Neural cell (in vitro differentiated cells): ENCODE measurements at regions not wholly inside any gene's neighbourhood (a gene's known extent, or its start where the extent isn't known, plus 50 kb on each side); places are given as distances from the start of the nearest gene placed in this dataset.

ENCODE experiments used
- H2AFZ ChIP-seq: fragments of 200-600, 300-800 bp; sonication (generic), shearing (Covaris generic); 2 replicates; pipeline ENCODE4 v1.6.0; 2014; ENCODE audit warnings: low read depth, mild to moderate bottlenecking, antibody characterized with exemption, low read length, moderate library complexity
- H3F3A ChIP-seq: fragments of 200-600 bp; shearing (Covaris generic); 2 replicates; pipeline ENCODE4 v1.6.1; 2016; ENCODE audit warnings: mild to moderate bottlenecking, moderate library complexity, mixed read lengths, antibody characterized with exemption, low read length; ENCODE audit not compliant: insufficient read depth, poor library complexity, severe bottlenecking
- H3K27ac ChIP-seq: fragments of 200-600, 300-800 bp; sonication (generic), shearing (Covaris generic); 2 replicates; pipeline ENCODE4 v1.5.1; 2014; ENCODE audit warnings: mild to moderate bottlenecking, low read length, moderate library complexity
- H3K27me3 ChIP-seq: fragments of 300-800, 200-600 bp; sonication (generic), shearing (Covaris generic); 2 replicates; pipeline ENCODE4 v1.6.0; 2014; ENCODE audit warnings: mild to moderate bottlenecking, low read depth, low read length, moderate library complexity; ENCODE audit not compliant: insufficient read depth
- H3K36me3 ChIP-seq: fragments of 300-800, 200-600 bp; sonication (generic), shearing (Covaris generic); 2 replicates; pipeline ENCODE4 v1.5.1; 2014; ENCODE audit warnings: mild to moderate bottlenecking, antibody characterized with exemption, low read length, moderate library complexity; ENCODE audit not compliant: insufficient read depth
- H3K4me2 ChIP-seq: fragments of 300-800, 200-600 bp; sonication (generic), shearing (Covaris generic); 2 replicates; pipeline ENCODE4 v1.6.0; 2014; ENCODE audit warnings: mild to moderate bottlenecking, low read length
- H3K4me3 ChIP-seq: fragments of 300-800, 200-600 bp; sonication (generic), shearing (Covaris generic); 2 replicates; pipeline ENCODE4 v1.5.1; 2014; ENCODE audit warnings: mild to moderate bottlenecking, low read length, moderate library complexity
- H3K79me2 ChIP-seq: fragments of 200-600 bp; shearing (Covaris generic); replicated peaks from 2 replicates; pipeline ENCODE4 v1.6.0; 2014; ENCODE audit warnings: mild to moderate bottlenecking, low read length, moderate library complexity; ENCODE audit not compliant: insufficient read depth
- H3K9ac ChIP-seq: fragments of 300-800, 200-600 bp; sonication (generic), shearing (Covaris generic); 2 replicates; pipeline ENCODE4 v1.6.1; 2016; ENCODE audit warnings: mild to moderate bottlenecking, low read length, mixed read lengths
- H3K9me2 ChIP-seq: fragments of 200-600 bp; shearing (Covaris generic); 2 replicates; pipeline ENCODE4 v1.6.1; 2016; ENCODE audit warnings: mild to moderate bottlenecking, low read length, mixed read lengths; ENCODE audit not compliant: insufficient read depth
- H3K9me3 ChIP-seq: fragments of 200-600, 300-800 bp; sonication (generic), shearing (Covaris generic); 2 replicates; pipeline ENCODE4 v1.6.1; 2016; ENCODE audit warnings: mild to moderate bottlenecking, mixed run types, low read length, moderate library complexity, mixed read lengths
- H4K20me1 ChIP-seq: fragments of 200-600 bp; shearing (Covaris generic); 2 replicates; pipeline ENCODE4 v1.6.1; 2016; ENCODE audit warnings: mild to moderate bottlenecking, mixed run types; ENCODE audit not compliant: insufficient read depth
- EP300 ChIP-seq: fragments of 450-650 bp; conservative IDR thresholded peaks from 2 replicates; pipeline ENCODE4 v1.6.1; 2014; ENCODE audit warnings: antibody characterized with exemption, mild to moderate bottlenecking, moderate library complexity; ENCODE audit not compliant: poor library complexity, severe bottlenecking
- EZH2 ChIP-seq: fragments of 200-600, 300-800 bp; shearing (Covaris generic), sonication (generic); IDR thresholded peaks from 2 replicates; pipeline ENCODE4 v1.6.1; 2014; ENCODE audit warnings: antibody characterized with exemption, low read length, borderline replicate concordance, mild to moderate bottlenecking; ENCODE audit not compliant: insufficient read depth, poor library complexity, severe bottlenecking
- MXI1 ChIP-seq: fragments of 450-650 bp; conservative IDR thresholded peaks from 2 replicates; pipeline ENCODE4 v1.6.1; 2014; ENCODE audit warnings: antibody characterized with exemption, mild to moderate bottlenecking; ENCODE audit not compliant: poor library complexity, severe bottlenecking
- POLR2AphosphoS5 ChIP-seq: IDR thresholded peaks from 2 replicates; pipeline ENCODE4 v1.6.1; 2012
- RAD21 ChIP-seq: fragments of 450-650 bp; conservative IDR thresholded peaks from 2 replicates; pipeline ENCODE4 v1.6.1; 2014; ENCODE audit warnings: antibody characterized with exemption, mild to moderate bottlenecking, moderate library complexity
- REST ChIP-seq: IDR thresholded peaks from 2 replicates; pipeline ENCODE4 v1.6.1; 2012; ENCODE audit warnings: borderline replicate concordance
- SMC3 ChIP-seq: fragments of 450-650 bp; conservative IDR thresholded peaks from 2 replicates; pipeline ENCODE4 v1.6.1; 2014; ENCODE audit warnings: antibody characterized with exemption, mild to moderate bottlenecking, moderate library complexity; ENCODE audit not compliant: poor library complexity
- TAF1 ChIP-seq: IDR thresholded peaks from 2 replicates; pipeline ENCODE4 v1.6.1; 2012; ENCODE audit warnings: low read depth
- TF ChIP-seq, protein P1 (sequence below): fragments of 450-650 bp; IDR thresholded peaks from 2 replicates; pipeline ENCODE4 v1.5.1; 2014; ENCODE audit warnings: antibody characterized with exemption, mild to moderate bottlenecking, moderate library complexity; ENCODE audit not compliant: poor library complexity, severe bottlenecking

GRCh38 chr14:49058511-49058910 is 527.7 kb downstream of the RPS29 start:
- Histone ChIP-seq H3K4me3 (no peak overlapping the region), H2AFZ (no peak overlapping the region), H4K20me1 (no peaks in the 10 kb centered on the region), H3K9me2 (no peaks in the 10 kb centered on the region), H3K79me2 (no peaks in the 10 kb centered on the region), H3K9ac (no peak overlapping the region), H3K36me3 (no peaks in the 10 kb centered on the region), H3K4me2 (no peak overlapping the region), H3K9me3 (no peaks in the 10 kb centered on the region), H3F3A (no peaks in the 10 kb centered on the region), H3K27ac (no peak overlapping the region), H3K27me3 (no peaks in the 10 kb centered on the region)
- TF ChIP-seq SMC3: no peak

DNA sequence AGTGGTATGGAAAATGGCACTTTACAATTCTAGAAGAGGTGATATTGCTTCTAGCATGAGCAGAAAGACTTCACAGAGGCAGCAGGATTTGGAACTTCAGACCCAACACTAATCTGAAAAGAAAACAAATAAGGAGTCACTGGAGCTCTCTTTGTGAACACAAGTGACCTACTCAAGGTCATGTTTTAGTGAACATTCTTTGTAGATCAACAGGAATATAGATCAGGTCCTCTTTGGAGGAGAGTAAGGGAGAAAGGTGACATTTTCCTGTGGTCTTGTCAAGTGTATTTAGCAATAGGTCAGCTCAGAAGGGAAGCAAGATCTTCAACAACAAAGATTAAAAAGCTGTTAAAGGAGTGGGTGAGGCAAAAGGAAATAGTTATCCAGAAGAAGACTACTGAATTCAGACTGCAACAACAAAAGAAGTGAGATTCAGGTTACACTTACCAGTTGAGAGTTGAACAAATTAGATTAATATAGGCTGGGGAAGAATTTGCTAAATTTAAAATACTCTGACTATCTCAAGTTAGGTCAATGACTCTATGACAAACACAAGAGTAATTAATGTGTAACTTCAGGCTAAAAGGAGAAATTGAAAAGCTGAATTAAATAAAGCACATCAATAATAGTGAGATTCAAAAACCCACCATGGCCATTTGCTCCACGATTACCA is 528.2 kb downstream of the RPS29 start:
- no peak overlapping the region for H3K4me2 ChIP-seq
- no peaks in the 10 kb centered on the region for H4K20me1 ChIP-seq
- H2AFZ ChIP-seq: no peak overlapping the region
- no peak overlapping the region for H3K4me3 ChIP-seq
- no peaks in the 10 kb centered on the region for H3K27me3 ChIP-seq
- no peak overlapping the region for H3K27ac ChIP-seq
- H3K9me2 ChIP-seq: no peaks in the 10 kb centered on the region
- no peaks in the 10 kb centered on the region for H3K36me3 ChIP-seq
- TF ChIP-seq REST (no peak), EZH2 (no peak), EP300 (no peak), MXI1 (no peak), TAF1 (no peak), SMC3 (no peak), POLR2AphosphoS5 (no peak), RAD21 (no peak)
- TF ChIP-seq, protein P1, sequence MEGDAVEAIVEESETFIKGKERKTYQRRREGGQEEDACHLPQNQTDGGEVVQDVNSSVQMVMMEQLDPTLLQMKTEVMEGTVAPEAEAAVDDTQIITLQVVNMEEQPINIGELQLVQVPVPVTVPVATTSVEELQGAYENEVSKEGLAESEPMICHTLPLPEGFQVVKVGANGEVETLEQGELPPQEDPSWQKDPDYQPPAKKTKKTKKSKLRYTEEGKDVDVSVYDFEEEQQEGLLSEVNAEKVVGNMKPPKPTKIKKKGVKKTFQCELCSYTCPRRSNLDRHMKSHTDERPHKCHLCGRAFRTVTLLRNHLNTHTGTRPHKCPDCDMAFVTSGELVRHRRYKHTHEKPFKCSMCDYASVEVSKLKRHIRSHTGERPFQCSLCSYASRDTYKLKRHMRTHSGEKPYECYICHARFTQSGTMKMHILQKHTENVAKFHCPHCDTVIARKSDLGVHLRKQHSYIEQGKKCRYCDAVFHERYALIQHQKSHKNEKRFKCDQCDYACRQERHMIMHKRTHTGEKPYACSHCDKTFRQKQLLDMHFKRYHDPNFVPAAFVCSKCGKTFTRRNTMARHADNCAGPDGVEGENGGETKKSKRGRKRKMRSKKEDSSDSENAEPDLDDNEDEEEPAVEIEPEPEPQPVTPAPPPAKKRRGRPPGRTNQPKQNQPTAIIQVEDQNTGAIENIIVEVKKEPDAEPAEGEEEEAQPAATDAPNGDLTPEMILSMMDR: no peak
- H3K9ac ChIP-seq: no peak overlapping the region
- H3K9me3 ChIP-seq: no peaks in the 10 kb centered on the region
- no peaks in the 10 kb centered on the region for H3K79me2 ChIP-seq
- H3F3A ChIP-seq: no peaks in the 10 kb centered on the region

DNA sequence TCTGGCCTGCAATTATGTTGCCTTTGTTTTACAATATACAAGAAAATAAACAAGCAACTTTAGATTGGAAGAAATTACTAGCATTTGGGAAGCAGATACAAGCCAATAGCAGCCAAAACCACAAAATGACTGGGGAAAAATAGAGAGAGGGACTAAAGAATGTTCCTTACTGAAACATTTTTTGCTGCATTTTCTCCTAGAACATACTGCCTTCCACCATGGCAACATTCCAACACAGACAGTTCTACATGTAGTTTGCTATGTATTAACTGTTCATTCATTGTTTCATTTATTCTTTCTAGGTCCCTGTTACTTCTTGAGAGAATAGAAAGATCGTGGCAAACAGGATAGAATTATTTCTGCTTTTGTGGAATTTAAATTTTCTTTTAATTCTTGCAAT is 530.2 kb downstream of the RPS29 start:
- H4K20me1 ChIP-seq: no peaks in the 10 kb centered on the region
- no peaks in the 10 kb centered on the region for H3K79me2 ChIP-seq
- TF ChIP-seq RAD21 (no peak), REST (no peak), SMC3 (no peak), TAF1 (no peak), POLR2AphosphoS5 (no peak), EP300 (no peak), EZH2 (no peak), MXI1 (no peak)
- TF ChIP-seq, protein P1: no peak
- H3K9ac ChIP-seq: no peak overlapping the region
- H3K4me2 ChIP-seq: no peak overlapping the region
- no peaks in the 10 kb centered on the region for H3K27me3 ChIP-seq
- no peak overlapping the region for H3K27ac ChIP-seq
- H3K36me3 ChIP-seq: no peaks in the 10 kb centered on the region
- H3K9me3 ChIP-seq: no peaks in the 10 kb centered on the region
- H3K4me3 ChIP-seq: no peak overlapping the region
- H2AFZ ChIP-seq: no peak overlapping the region
- H3K9me2 ChIP-seq: no peaks in the 10 kb centered on the region
- no peaks in the 10 kb centered on the region for H3F3A ChIP-seq
